ENCODE measurements at regions not wholly inside any gene's neighbourhood (a gene's known extent, or its start where the extent isn't known, plus 50 kb on each side); places are given as distances from the start of the nearest gene placed in this dataset.

DNA sequence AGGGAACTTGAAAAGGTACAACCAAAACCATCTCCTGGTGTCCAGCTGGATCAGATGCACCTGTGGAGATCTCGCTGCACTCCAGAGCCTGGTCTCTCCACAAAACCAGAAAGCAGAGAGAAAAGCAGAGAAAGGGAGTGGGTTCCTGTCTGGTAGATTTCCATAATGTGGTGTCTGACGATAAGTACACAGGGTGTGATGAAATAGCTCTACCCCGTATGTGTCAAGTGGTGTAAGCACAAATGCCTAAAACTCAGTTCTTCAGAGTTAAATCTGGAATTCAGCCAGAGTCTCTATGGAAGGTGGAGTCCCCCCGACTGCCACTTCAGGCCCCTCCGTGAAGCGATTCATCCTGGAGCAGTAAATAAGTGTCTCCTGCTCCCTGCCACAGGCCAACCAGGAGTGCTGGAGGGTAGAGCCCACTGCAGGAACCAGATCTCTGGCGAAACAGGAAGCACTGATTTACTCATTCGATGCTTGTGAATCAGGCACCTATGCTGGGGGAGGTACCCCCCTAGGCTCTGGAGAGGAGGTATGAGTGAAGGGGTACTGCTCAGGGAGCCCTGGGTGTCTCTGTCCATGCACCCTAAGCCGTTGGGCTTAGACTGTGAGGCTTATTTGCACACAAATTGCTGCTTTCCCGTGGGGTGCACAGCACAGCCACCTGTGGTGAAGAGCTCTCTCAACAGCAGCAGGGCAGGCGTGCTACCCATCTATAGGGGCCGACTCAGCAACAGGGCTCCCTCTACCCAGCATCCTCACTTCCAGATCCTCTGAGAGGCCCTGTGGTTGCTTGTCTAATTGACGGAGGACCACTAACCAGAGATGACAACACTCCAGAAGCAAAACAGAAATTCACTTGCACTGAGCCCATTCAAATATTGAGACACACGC lies 97.1 kb upstream of the MYOCD start:
- H3K4me1 ChIP-seq, result no peaks in the 10 kb centered on the region
- no peaks in the 10 kb centered on the region for H3K36me3 ChIP-seq
- peaks cover 26% of the 10 kb centered on the region for H3K27me3 ChIP-seq
- H3K9me3 ChIP-seq (replicated peaks), result no peaks in the 10 kb centered on the region
- peak in 1 of 2 experiments; percentile 30 for DNase-seq
- no peak overlapping the region for H3K4me3 ChIP-seq
- no peak overlapping the region for H3K27ac ChIP-seq

GRCh38 chr17:12571606-12572005 lies 94.1 kb upstream of the MYOCD start:
- Histone ChIP-seq H3K36me3 (no peaks in the 10 kb centered on the region), H3K27ac (no peak overlapping the region), H3K27me3 (peaks cover 23% of the 10 kb centered on the region), H3K4me1 (no peaks in the 10 kb centered on the region), H3K9me3 (replicated peaks) (no peaks in the 10 kb centered on the region), H3K4me3 (no peak overlapping the region)
- no peak for DNase-seq

- no peak overlapping the region for H3K27ac ChIP-seq
- H3K27me3 ChIP-seq, result peaks cover 10% of the 10 kb centered on the region
- no peaks in the 10 kb centered on the region for H3K9me3 ChIP-seq (replicated peaks)
- no peaks in the 10 kb centered on the region for H3K36me3 ChIP-seq
- H3K4me1 ChIP-seq, result no peaks in the 10 kb centered on the region
- H3K4me3 ChIP-seq, result no peak overlapping the region
- no peak for DNase-seq
Measured at GRCh38 chr17:12574525-12574924, 91.2 kb upstream of the MYOCD start.

GRCh38 chr17:12575641-12576040 lies 90.0 kb upstream of the MYOCD start:
- H3K27ac ChIP-seq, result no peak overlapping the region
- no peak for DNase-seq
- no peaks in the 10 kb centered on the region for H3K9me3 ChIP-seq (replicated peaks)
- no peaks in the 10 kb centered on the region for H3K36me3 ChIP-seq
- H3K4me1 ChIP-seq, result no peaks in the 10 kb centered on the region
- H3K27me3 ChIP-seq, result peaks cover 5% of the 10 kb centered on the region
- H3K4me3 ChIP-seq, result no peak overlapping the region

DNA sequence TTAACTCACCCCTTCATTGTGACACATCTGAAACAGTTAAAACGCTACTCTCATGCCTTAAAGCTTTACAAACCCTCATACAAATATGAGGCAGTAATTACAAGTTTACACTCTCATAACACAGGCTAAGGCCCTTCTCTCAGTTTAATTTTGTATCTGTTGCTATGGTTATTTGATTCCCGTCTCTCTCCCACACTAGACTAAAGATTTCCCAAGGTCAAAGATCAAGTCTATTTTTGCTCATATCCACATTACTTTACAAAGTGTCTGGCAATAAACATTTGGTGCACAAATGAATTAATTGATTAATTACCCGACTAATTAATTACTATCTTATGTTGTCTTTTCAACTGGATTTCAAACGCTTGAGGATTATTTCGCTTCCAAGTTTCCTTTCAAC lies 86.4 kb upstream of the MYOCD start:
- H3K4me3 ChIP-seq, result no peak overlapping the region
- no peaks in the 10 kb centered on the region for H3K9me3 ChIP-seq (replicated peaks)
- no peaks in the 10 kb centered on the region for H3K36me3 ChIP-seq
- H3K27ac ChIP-seq, result no peak overlapping the region
- no peaks in the 10 kb centered on the region for H3K4me1 ChIP-seq
- DNase-seq, result no peak
- peaks cover 3% of the 10 kb centered on the region for H3K27me3 ChIP-seq

DNA sequence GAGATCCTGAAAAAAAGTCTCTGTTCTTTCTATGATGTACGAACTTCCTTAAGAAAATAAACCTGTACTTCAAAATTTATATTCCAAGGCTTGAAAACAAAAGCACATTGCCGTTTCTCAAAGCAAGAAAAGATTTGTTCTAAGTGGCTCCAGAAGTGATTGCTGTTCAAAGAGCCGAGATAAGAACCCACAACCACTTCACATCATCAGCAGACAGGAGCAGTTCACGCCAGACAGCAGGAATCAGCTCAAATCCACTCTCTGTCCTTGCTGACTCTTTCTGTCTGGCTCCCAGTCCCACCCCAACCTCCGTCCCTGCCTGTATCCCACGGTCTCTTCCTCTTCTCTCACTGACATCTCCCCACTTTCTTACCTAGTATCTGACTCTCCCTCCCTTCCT lies 85.0 kb upstream of the MYOCD start:
- Histone ChIP-seq H3K27me3 (peaks cover 9% of the 10 kb centered on the region), H3K27ac (no peak overlapping the region), H3K36me3 (no peaks in the 10 kb centered on the region), H3K4me1 (no peaks in the 10 kb centered on the region), H3K4me3 (no peak overlapping the region), H3K9me3 (replicated peaks) (no peaks in the 10 kb centered on the region)
- no peak for DNase-seq

- Histone ChIP-seq H3K36me3 (no peaks in the 10 kb centered on the region), H3K9me3 (replicated peaks) (no peaks in the 10 kb centered on the region), H3K4me3 (no peak overlapping the region), H3K4me1 (no peaks in the 10 kb centered on the region), H3K27ac (no peak overlapping the region), H3K27me3 (peaks cover 9% of the 10 kb centered on the region)
- DNase-seq, result peak in 1 of 2 experiments; percentile 24
Measured at GRCh38 chr17:12584727-12585126, 81.0 kb upstream of the MYOCD start.

- no peak overlapping the region for H3K4me3 ChIP-seq
- peaks cover 6% of the 10 kb centered on the region for H3K4me1 ChIP-seq
- DNase-seq, result no peak
- no peak overlapping the region for H3K27ac ChIP-seq
- no peaks in the 10 kb centered on the region for H3K36me3 ChIP-seq
- H3K27me3 ChIP-seq, result peaks cover 6% of the 10 kb centered on the region; the same call in 1 of the 2 replicates
- no peaks in the 10 kb centered on the region for H3K9me3 ChIP-seq (replicated peaks)
Measured at GRCh38 chr17:12588531-12588930, 77.2 kb upstream of the MYOCD start.

- H3K36me3 ChIP-seq, result no peaks in the 10 kb centered on the region
- peaks cover 6% of the 10 kb centered on the region for H3K4me1 ChIP-seq
- no peak overlapping the region for H3K27ac ChIP-seq
- no peaks in the 10 kb centered on the region for H3K27me3 ChIP-seq
- H3K4me3 ChIP-seq, result no peak overlapping the region
- no peak for DNase-seq
- no peaks in the 10 kb centered on the region for H3K9me3 ChIP-seq (replicated peaks)
Measured at GRCh38 chr17:12590417-12590816, 75.3 kb upstream of the MYOCD start.

- no peaks in the 10 kb centered on the region for H3K36me3 ChIP-seq
- peak; percentile 59 to 73 for DNase-seq
Measured at GRCh38 chr17:12591021-12591735, 74.5 kb upstream of the MYOCD start.

DNA sequence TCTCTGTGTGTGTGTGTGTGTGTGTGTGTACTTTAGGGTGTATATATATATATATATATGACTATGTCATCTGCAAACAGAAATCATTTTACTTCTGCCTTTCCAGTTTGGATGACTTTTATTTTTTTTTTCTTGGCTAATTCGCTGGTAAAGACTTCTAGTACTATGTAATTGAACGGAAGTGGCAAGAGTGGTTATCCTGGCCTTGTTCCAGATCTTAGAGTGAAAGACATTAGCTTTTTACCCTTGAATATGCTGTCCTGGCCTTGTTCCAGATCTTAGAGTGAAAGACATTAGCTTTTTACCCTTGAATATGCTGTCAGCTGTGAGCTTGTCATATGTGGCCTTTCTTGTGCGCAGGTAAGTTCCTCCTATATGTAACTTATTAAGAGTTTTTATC lies 72.7 kb upstream of the MYOCD start:
- Histone ChIP-seq H3K4me1 (peaks cover 7% of the 10 kb centered on the region), H3K27ac (no peak overlapping the region)

More at GRCh38 chr17:12591021-12591735, 74.5 kb upstream of the MYOCD start:
- Histone ChIP-seq H3K4me3 (no peak overlapping the region), H3K27ac (no peak overlapping the region), H3K27me3 (no peaks in the 10 kb centered on the region), H3K4me1 (peaks cover 6% of the 10 kb centered on the region), H3K9me3 (replicated peaks) (no peaks in the 10 kb centered on the region)

DNA sequence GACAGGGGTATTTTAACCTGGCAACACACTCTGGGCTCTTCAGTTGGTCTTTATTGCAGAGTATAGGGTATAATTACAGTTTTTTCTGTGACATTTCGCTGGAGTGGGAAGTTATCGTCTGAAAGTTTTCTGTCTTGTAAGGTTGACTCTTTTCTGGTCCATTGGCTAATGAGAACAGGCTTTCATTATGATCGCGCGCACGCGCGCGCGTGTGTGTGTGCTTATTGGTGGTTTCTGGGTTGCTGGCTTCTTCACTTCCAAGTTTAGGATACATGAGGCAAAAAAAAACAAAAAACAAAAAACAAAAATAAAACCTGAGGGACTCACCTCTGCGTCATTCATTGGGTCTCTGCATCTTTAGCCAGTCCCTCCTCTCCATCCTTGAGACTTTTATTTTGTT lies 68.7 kb upstream of the MYOCD start:
- no peak overlapping the region for H3K4me3 ChIP-seq
- H3K27me3 ChIP-seq, result no peaks in the 10 kb centered on the region
- H3K9me3 ChIP-seq (replicated peaks), result no peaks in the 10 kb centered on the region
- no peak overlapping the region for H3K27ac ChIP-seq
- DNase-seq, result no peak
- peaks cover 29% of the 10 kb centered on the region for H3K4me1 ChIP-seq
- H3K36me3 ChIP-seq, result no peaks in the 10 kb centered on the region

More for the DNA sequence above, 72.7 kb upstream of the MYOCD start:
- Histone ChIP-seq H3K9me3 (replicated peaks) (no peaks in the 10 kb centered on the region), H3K4me3 (no peak overlapping the region), H3K27me3 (no peaks in the 10 kb centered on the region), H3K36me3 (no peaks in the 10 kb centered on the region)
- peak in 1 of 2 experiments; percentile 65 for DNase-seq

DNA sequence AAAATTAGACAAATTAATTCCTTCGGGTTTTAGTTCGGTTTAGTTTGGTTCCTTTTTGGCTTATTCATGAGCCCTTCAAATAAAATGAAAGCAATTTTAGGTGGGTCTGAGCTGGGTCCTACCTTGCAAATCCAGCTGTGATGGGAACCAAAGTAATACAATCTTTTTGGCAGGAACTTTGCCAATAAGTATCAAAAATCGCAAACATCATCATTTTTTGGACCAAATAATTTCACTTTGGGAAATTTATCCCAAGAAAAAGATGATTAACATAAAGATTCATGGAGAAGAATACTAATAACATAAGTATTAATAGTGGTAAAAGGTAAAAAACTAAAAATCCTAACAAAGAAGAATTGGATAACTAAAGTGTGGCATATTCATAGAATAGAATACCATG lies 67.8 kb upstream of the MYOCD start:
- no peaks in the 10 kb centered on the region for H3K36me3 ChIP-seq
- DNase-seq, result no peak
- H3K27me3 ChIP-seq, result no peaks in the 10 kb centered on the region
- H3K4me3 ChIP-seq, result no peak overlapping the region
- no peaks in the 10 kb centered on the region for H3K9me3 ChIP-seq (replicated peaks)
- peaks cover 26% of the 10 kb centered on the region for H3K4me1 ChIP-seq
- no peak overlapping the region for H3K27ac ChIP-seq

DNA sequence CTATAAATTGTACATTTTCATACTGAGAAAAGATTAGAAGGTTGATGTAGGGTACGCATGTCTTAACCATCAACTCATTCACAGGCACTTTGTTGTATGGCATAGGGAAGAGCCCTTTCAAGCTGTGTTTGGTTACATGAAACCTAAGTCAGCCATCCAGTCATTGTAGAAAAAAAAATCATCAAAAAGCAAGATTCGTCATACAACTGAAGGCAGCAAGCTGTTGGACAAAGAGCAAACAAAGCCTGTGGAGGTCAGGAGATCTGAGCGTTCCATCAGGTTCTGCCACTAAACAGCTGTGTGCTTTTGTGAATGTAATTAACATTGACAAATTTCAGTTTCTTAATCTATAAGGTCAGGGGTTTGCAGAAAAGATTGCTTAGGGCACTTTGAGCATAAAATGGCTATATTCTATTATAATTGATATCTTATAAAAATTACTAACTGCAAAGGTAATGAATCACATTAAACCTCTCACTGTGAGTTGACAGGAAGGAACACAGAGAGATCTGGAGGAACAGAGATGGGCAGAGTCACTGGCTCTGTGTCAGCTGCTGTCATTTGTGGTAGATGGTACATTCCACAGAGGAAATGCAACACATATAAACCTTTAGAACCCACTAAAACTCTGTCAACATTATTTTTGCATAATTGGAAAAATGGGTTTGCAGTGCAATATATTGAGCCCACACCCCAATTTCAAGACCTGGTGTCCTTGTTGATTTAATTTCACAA lies 66.3 kb upstream of the MYOCD start:
- Histone ChIP-seq H3K4me1 (peaks cover 26% of the 10 kb centered on the region), H3K27me3 (0 out of 2 replicates have a peak, but pooled peaks cover 3% of the 10 kb centered on the region), H3K27ac (peak overlapping the region; percentile 34), H3K9me3 (replicated peaks) (no peaks in the 10 kb centered on the region), H3K36me3 (no peaks in the 10 kb centered on the region), H3K4me3 (no peak overlapping the region)
- peak; percentile 33 to 71 for DNase-seq

GRCh38 chr17:12600349-12600748 lies 65.3 kb upstream of the MYOCD start:
- Histone ChIP-seq H3K27me3 (peaks cover 3% of the 10 kb centered on the region; the same call in 1 of the 2 replicates), H3K9me3 (replicated peaks) (no peaks in the 10 kb centered on the region), H3K27ac (no peak overlapping the region), H3K4me1 (peaks cover 26% of the 10 kb centered on the region), H3K4me3 (no peak overlapping the region), H3K36me3 (no peaks in the 10 kb centered on the region)
- no peak for DNase-seq

Measured in SJCRH30 (cell line).